ENCODE measurements at regions not wholly inside any gene's neighbourhood (a gene's known extent, or its start where the extent isn't known, plus 50 kb on each side); places are given as distances from the start of the nearest gene placed in this dataset.

GRCh38 chr22:48047722-48048500 lies 1285.5 kb downstream of the TBC1D22A start:
- TF ChIP-seq POLR2A (IDR thresholded peaks at IDR 0.05; ENCODE audit: extremely low read depth, insufficient read length), result no peak
- TF ChIP-seq, protein P1, sequence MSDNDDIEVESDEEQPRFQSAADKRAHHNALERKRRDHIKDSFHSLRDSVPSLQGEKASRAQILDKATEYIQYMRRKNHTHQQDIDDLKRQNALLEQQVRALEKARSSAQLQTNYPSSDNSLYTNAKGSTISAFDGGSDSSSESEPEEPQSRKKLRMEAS (IDR thresholded peaks at IDR 0.05; ENCODE audit: low read depth, low read length), result no peak
- TF ChIP-seq, protein P2, sequence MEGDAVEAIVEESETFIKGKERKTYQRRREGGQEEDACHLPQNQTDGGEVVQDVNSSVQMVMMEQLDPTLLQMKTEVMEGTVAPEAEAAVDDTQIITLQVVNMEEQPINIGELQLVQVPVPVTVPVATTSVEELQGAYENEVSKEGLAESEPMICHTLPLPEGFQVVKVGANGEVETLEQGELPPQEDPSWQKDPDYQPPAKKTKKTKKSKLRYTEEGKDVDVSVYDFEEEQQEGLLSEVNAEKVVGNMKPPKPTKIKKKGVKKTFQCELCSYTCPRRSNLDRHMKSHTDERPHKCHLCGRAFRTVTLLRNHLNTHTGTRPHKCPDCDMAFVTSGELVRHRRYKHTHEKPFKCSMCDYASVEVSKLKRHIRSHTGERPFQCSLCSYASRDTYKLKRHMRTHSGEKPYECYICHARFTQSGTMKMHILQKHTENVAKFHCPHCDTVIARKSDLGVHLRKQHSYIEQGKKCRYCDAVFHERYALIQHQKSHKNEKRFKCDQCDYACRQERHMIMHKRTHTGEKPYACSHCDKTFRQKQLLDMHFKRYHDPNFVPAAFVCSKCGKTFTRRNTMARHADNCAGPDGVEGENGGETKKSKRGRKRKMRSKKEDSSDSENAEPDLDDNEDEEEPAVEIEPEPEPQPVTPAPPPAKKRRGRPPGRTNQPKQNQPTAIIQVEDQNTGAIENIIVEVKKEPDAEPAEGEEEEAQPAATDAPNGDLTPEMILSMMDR (IDR thresholded peaks at IDR 0.05; ENCODE audit: low read depth, low read length), result no peak
- TF ChIP-seq MYC (IDR thresholded peaks at IDR 0.05; ENCODE audit: low read depth, low read length), result no peak

Data from NB4 (cell line).